ENCODE measurements at regions not wholly inside any gene's neighbourhood (a gene's known extent, or its start where the extent isn't known, plus 50 kb on each side); places are given as distances from the start of the nearest gene placed in this dataset.

DNA sequence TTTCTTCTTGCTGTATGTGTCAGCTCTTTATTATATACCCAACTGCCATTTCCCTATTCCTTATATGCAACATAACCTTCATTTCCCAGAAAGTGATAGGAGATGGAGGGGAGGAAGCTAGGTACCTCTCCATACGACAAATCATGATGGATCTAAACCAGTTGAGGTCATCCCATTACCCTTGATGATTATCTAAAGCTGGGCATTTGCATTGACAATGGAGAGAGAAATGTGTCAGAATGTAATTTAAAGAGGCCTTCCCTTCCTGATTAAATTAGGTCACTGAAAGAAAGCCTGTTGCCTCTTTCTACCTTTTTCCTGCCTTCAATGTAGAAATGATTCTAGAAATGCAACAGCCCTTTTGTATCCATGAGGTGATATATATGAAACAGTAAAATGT lies 81.9 kb downstream of the SUCNR1 start:
- TF ChIP-seq POLR2A (IDR thresholded peaks at IDR 0.05) = no peak
- TF ChIP-seq, protein P1, sequence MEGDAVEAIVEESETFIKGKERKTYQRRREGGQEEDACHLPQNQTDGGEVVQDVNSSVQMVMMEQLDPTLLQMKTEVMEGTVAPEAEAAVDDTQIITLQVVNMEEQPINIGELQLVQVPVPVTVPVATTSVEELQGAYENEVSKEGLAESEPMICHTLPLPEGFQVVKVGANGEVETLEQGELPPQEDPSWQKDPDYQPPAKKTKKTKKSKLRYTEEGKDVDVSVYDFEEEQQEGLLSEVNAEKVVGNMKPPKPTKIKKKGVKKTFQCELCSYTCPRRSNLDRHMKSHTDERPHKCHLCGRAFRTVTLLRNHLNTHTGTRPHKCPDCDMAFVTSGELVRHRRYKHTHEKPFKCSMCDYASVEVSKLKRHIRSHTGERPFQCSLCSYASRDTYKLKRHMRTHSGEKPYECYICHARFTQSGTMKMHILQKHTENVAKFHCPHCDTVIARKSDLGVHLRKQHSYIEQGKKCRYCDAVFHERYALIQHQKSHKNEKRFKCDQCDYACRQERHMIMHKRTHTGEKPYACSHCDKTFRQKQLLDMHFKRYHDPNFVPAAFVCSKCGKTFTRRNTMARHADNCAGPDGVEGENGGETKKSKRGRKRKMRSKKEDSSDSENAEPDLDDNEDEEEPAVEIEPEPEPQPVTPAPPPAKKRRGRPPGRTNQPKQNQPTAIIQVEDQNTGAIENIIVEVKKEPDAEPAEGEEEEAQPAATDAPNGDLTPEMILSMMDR (IDR thresholded peaks at IDR 0.05) = no peak
